Astrocyte (in vitro differentiated cells and primary cell): ENCODE measurements at regions not wholly inside any gene's neighbourhood (a gene's known extent, or its start where the extent isn't known, plus 50 kb on each side); places are given as distances from the start of the nearest gene placed in this dataset.

ENCODE experiments used
- EZH2 ChIP-seq: IDR thresholded peaks from 2 replicates; pipeline ENCODE4 v1.6.1; 2012; ENCODE audit warnings: mild to moderate bottlenecking, low read length, inconsistent platforms; ENCODE audit not compliant: insufficient read depth
- TF ChIP-seq, protein P1 (sequence below): IDR thresholded peaks from 2 replicates; pipeline ENCODE4 v1.5.1; 2011; ENCODE audit warnings: low read depth, mild to moderate bottlenecking, inconsistent platforms, low read length, moderate library complexity; ENCODE audit not compliant: insufficient read depth

DNA sequence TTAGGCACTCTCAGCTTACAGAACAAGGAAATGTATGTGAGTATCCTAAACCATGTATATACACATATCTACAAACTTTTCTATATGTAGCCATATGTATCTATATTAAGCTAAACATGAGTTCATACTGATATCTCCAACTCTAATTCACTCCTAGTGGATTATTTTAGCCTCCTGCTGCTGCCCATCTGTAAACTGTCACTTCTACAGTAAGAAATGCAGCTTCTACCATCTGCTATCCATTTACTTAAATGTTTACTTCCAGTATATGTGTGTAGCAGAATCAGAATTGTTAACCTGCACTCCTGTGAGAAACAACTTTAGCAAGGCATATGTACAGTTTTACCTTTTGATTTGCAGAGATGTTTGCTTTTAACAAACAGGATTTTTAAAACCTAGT is 478.5 kb upstream of the CBLB start:
- TF ChIP-seq EZH2, result no peak
- TF ChIP-seq, protein P1, sequence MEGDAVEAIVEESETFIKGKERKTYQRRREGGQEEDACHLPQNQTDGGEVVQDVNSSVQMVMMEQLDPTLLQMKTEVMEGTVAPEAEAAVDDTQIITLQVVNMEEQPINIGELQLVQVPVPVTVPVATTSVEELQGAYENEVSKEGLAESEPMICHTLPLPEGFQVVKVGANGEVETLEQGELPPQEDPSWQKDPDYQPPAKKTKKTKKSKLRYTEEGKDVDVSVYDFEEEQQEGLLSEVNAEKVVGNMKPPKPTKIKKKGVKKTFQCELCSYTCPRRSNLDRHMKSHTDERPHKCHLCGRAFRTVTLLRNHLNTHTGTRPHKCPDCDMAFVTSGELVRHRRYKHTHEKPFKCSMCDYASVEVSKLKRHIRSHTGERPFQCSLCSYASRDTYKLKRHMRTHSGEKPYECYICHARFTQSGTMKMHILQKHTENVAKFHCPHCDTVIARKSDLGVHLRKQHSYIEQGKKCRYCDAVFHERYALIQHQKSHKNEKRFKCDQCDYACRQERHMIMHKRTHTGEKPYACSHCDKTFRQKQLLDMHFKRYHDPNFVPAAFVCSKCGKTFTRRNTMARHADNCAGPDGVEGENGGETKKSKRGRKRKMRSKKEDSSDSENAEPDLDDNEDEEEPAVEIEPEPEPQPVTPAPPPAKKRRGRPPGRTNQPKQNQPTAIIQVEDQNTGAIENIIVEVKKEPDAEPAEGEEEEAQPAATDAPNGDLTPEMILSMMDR, result no peak
